ENCODE measurements at regions not wholly inside any gene's neighbourhood (a gene's known extent, or its start where the extent isn't known, plus 50 kb on each side); places are given as distances from the start of the nearest gene placed in this dataset.

DNA sequence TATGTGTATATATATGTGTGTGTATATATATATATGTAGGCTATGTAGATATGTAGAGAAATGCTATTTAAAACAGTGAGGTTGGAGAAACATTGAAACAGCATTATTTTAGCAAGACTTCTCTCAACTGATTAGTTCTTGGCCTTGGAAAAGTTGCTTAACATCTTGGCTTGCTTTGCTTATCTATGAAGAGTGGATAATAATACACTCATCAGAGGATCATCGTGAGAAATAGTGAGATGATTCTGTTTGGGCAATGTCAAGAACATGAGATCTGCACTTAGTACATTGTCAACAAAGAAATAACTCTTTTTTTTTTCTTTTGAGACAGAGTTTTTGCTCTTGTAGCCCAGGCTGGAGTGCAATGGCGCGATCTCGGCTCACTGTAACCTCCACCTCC lies 128.3 kb downstream of the KLF5 start:
- ChIA-PET POLR2A (interaction anchor here in 1 of 2 donors (0.6 kb wide), 1 partner anchor 153 kb away, joined by 4 read pairs; no protein-coding TSS in a partner anchor), CTCF (interaction anchor here in 1 of 2 donors (0.6 kb wide), 1 partner anchor 236 kb away, joined by 3 read pairs; no protein-coding TSS in a partner anchor)
- ATAC-seq (replicated peaks in 1 of 4), result no peak
- no peaks in the 10 kb centered on the region for H3K36me3 ChIP-seq (ENCODE audit: control insufficient read depth in 2 of 2, extremely low read depth in 1 of 2, insufficient read depth in 1 of 2, low read length in 1 of 2)
- WGBS (ENCODE audit: insufficient coverage), result no CpG with 5 or more reads among the region's 4 CpGs
- no peak overlapping the region for H3K4me3 ChIP-seq (ENCODE audit: control insufficient read depth in 1 of 2, extremely low read depth in 1 of 2, low read length in 1 of 2)
- no peaks in the 10 kb centered on the region for H3K27me3 ChIP-seq (replicated peaks in 1 of 2; ENCODE audit: control insufficient read depth in 2 of 2, extremely low read depth in 1 of 2, insufficient read depth in 2 of 2, low read length in 1 of 2)
- H3K4me1 ChIP-seq (ENCODE audit: control insufficient read depth in 1 of 2, extremely low read depth in 1 of 2, insufficient read depth in 2 of 2, low read length in 2 of 2), result no peaks in the 10 kb centered on the region
- H3K27ac Mint-ChIP-seq, result no peak overlapping the region
- H3K27me3 Mint-ChIP-seq, result no peaks in the 10 kb centered on the region
- DNase-seq, result no peak
- H3K9me3 Mint-ChIP-seq, result no peaks in the 10 kb centered on the region
- H3K36me3 Mint-ChIP-seq, result no peaks in the 10 kb centered on the region
- H3K4me1 Mint-ChIP-seq, result peaks cover 0 to 5% (median 3%) of the 10 kb centered on the region in 3 donors
- no peaks in the 10 kb centered on the region for H3K9me3 ChIP-seq
- H3K4me3 Mint-ChIP-seq, result no peak overlapping the region
- no peak overlapping the region for H3K27ac ChIP-seq (ENCODE audit: low read length)

DNA sequence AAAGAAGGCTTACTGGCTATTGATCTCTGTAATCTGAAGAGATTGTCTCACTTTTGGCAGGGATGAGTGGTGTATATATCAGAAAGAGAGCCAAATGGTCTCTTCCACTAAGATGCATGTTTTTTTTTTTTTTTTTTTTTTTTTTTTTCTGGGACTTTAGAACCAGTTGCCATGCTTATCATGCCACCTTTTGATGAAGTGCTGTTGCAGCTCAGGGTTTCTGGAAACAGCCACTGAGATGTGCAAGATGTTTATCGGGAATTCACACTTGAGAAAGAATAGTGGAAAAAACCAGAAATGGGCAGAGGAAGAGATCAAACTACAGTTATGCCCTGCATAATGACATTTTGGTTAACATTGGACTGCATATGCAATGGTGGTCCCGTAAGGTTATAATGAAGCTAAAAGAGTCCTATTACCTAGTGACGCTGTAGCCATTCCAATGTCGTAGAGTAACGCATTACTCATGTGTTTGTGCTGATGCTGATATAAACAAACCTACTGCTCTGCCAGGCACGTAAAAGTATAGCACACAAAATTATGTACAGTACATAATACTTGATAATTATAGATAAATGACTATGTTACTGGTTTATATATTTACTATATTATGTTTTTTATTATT lies 121.0 kb downstream of the KLF5 start:
- H3K4me1 Mint-ChIP-seq, result no peaks in the 10 kb centered on the region
- no peaks in the 10 kb centered on the region for H3K9me3 Mint-ChIP-seq
- no peak overlapping the region for H3K27ac Mint-ChIP-seq
- no peak for DNase-seq
- no peak overlapping the region for H3K4me3 Mint-ChIP-seq
- H3K36me3 ChIP-seq (ENCODE audit: control insufficient read depth in 2 of 2, extremely low read depth in 1 of 2, insufficient read depth in 1 of 2, low read length in 1 of 2), result no peaks in the 10 kb centered on the region
- no peaks in the 10 kb centered on the region for H3K36me3 Mint-ChIP-seq
- no peaks in the 10 kb centered on the region for H3K27me3 Mint-ChIP-seq
- no peak overlapping the region for H3K4me3 ChIP-seq (ENCODE audit: control insufficient read depth in 1 of 2, extremely low read depth in 1 of 2, low read length in 1 of 2)
- ChIA-PET CTCF (no interaction called here), POLR2A (interaction anchor here in 1 of 2 donors (1.2 kb wide), 1 partner anchor 12 kb away, joined by 3 read pairs; no protein-coding TSS in a partner anchor)
- no peak for ATAC-seq (replicated peaks in 1 of 4)
- H3K4me1 ChIP-seq (ENCODE audit: control insufficient read depth in 1 of 2, extremely low read depth in 1 of 2, insufficient read depth in 2 of 2, low read length in 2 of 2), result no peaks in the 10 kb centered on the region
- peaks cover 0 to 2% of the 10 kb centered on the region in 2 experiments for H3K27me3 ChIP-seq (replicated peaks in 1 of 2; ENCODE audit: control insufficient read depth in 2 of 2, extremely low read depth in 1 of 2, insufficient read depth in 2 of 2, low read length in 1 of 2)
- no peaks in the 10 kb centered on the region for H3K9me3 ChIP-seq
- 100% methylated on average over 2 of the region's 6 CpGs for WGBS (ENCODE audit: insufficient coverage)
- no peak overlapping the region for H3K27ac ChIP-seq (ENCODE audit: low read length)

DNA sequence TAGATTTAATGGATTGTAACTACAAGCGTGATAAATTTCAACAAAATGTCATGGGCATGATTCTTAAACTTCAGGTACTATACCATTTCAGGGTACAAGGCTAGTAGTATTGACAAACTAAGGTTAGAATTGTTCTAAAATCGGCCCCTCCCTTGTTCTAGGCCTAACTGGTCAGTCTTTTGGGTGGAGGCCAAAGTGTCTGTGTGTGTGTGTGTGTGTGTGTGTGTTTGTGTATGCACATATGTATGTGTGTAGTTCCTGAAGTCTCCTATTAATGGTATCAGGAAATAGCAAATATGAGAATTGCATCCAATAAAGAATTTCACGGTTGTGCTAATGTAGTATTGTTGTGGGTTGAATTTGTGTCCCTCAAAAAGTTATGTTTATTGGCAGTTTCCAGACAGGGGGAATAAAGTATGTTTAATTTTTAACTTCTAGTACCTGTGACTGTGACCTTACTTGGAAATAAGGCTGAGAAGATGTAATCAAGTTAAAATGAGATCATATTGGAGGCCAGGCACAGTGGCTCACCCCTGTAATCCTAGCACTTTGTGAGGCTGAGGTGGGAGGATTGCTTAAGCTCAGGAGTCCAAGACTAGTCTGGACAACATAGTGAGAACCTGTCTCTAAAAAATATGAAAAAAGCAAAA lies 119.2 kb downstream of the KLF5 start:
- Histone ChIP-seq H3K36me3 (ENCODE audit: control insufficient read depth in 2 of 2, extremely low read depth in 1 of 2, insufficient read depth in 1 of 2, low read length in 1 of 2) (no peaks in the 10 kb centered on the region), H3K27ac (ENCODE audit: low read length) (no peak overlapping the region), H3K4me3 (ENCODE audit: control insufficient read depth in 1 of 2, extremely low read depth in 1 of 2, low read length in 1 of 2) (no peak overlapping the region), H3K9me3 (no peaks in the 10 kb centered on the region), H3K27me3 (replicated peaks in 1 of 2; ENCODE audit: control insufficient read depth in 2 of 2, extremely low read depth in 1 of 2, insufficient read depth in 2 of 2, low read length in 1 of 2) (peaks cover 0 to 2% of the 10 kb centered on the region in 2 experiments), H3K4me1 (ENCODE audit: control insufficient read depth in 1 of 2, extremely low read depth in 1 of 2, insufficient read depth in 2 of 2, low read length in 2 of 2) (no peaks in the 10 kb centered on the region)
- Mint-ChIP-seq H3K4me1 (no peaks in the 10 kb centered on the region), H3K27me3 (no peaks in the 10 kb centered on the region), H3K4me3 (no peak overlapping the region), H3K9me3 (no peaks in the 10 kb centered on the region), H3K36me3 (no peaks in the 10 kb centered on the region), H3K27ac (no peak overlapping the region)
- no CpG with 5 or more reads among the region's 3 CpGs for WGBS (ENCODE audit: insufficient coverage)
- CTCF ChIA-PET, result no interaction called here
- POLR2A ChIA-PET, result no interaction called here
- DNase-seq (no peak), ATAC-seq (replicated peaks in 1 of 4) (no peak)

DNA sequence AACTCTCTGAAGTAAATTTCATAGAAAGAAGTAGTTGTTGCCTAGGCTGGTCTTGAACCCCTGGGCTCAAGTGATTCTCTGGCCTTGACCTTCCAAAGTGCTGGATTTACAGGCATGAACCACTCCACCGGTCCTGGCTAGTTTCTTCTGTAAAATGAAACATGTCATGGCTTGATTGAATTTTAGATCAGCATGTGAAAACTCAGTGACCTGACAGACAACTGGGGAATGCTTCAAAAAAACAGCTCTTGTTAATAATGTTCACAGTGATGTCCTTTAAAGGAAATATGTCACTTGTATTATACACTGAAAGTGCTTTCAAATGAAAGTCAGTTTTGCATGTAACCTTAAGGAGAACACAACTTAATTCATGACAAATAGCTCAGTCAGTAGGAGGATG lies 118.2 kb downstream of the KLF5 start:
- ChIA-PET POLR2A (no interaction called here), CTCF (no interaction called here)
- Histone ChIP-seq H3K27ac (ENCODE audit: low read length) (no peak overlapping the region), H3K9me3 (no peaks in the 10 kb centered on the region), H3K27me3 (replicated peaks in 1 of 2; ENCODE audit: control insufficient read depth in 2 of 2, extremely low read depth in 1 of 2, insufficient read depth in 2 of 2, low read length in 1 of 2) (peaks cover 0 to 2% of the 10 kb centered on the region in 2 experiments), H3K36me3 (ENCODE audit: control insufficient read depth in 2 of 2, extremely low read depth in 1 of 2, insufficient read depth in 1 of 2, low read length in 1 of 2) (no peaks in the 10 kb centered on the region), H3K4me3 (ENCODE audit: control insufficient read depth in 1 of 2, extremely low read depth in 1 of 2, low read length in 1 of 2) (no peak overlapping the region), H3K4me1 (ENCODE audit: control insufficient read depth in 1 of 2, extremely low read depth in 1 of 2, insufficient read depth in 2 of 2, low read length in 2 of 2) (no peaks in the 10 kb centered on the region)
- DNase-seq (no peak), ATAC-seq (replicated peaks in 1 of 4) (no peak)
- Mint-ChIP-seq H3K36me3 (no peaks in the 10 kb centered on the region), H3K4me1 (no peaks in the 10 kb centered on the region), H3K27ac (no peak overlapping the region), H3K9me3 (no peaks in the 10 kb centered on the region), H3K27me3 (no peaks in the 10 kb centered on the region), H3K4me3 (no peak overlapping the region)
- WGBS (ENCODE audit: insufficient coverage), result 83% methylated on average over 1 of the region's 1 CpG

DNA sequence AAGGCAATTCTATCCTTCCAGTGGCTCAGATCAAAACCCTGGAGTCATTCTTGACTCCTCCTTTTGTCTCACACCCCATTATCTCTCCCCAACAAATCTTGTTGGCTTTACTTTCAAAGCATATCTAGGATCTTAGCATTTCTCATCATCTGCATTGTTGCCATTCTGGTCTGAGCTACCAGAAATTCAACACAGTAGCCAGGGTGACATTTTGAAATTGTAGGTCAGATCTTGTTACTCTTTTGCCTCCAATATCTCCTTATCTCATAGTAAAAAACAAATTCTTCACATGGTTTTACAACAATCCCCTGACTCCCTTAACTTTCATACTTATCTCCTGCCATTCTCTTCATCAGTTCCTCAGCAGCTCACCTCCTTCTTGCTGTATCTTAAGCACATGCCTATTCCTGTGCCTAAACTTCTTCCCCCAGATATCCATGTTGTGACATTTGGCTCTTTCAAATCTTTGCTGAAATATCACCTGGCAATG lies 115.8 kb downstream of the KLF5 start:
- no peaks in the 10 kb centered on the region for H3K9me3 ChIP-seq
- H3K4me3 ChIP-seq (ENCODE audit: control insufficient read depth in 1 of 2, extremely low read depth in 1 of 2, low read length in 1 of 2), result no peak overlapping the region
- Mint-ChIP-seq H3K4me1 (peaks cover 0 to 4% (median 3%) of the 10 kb centered on the region in 3 donors), H3K27ac (no peak overlapping the region), H3K4me3 (no peak overlapping the region), H3K9me3 (no peaks in the 10 kb centered on the region), H3K27me3 (no peaks in the 10 kb centered on the region), H3K36me3 (no peaks in the 10 kb centered on the region)
- H3K36me3 ChIP-seq (ENCODE audit: control insufficient read depth in 2 of 2, extremely low read depth in 1 of 2, insufficient read depth in 1 of 2, low read length in 1 of 2), result no peaks in the 10 kb centered on the region
- CTCF ChIA-PET, result no interaction called here
- H3K27ac ChIP-seq (ENCODE audit: low read length), result no peak overlapping the region
- peaks cover 0 to 2% of the 10 kb centered on the region in 2 experiments for H3K27me3 ChIP-seq (replicated peaks in 1 of 2; ENCODE audit: control insufficient read depth in 2 of 2, extremely low read depth in 1 of 2, insufficient read depth in 2 of 2, low read length in 1 of 2)
- H3K4me1 ChIP-seq (ENCODE audit: control insufficient read depth in 1 of 2, extremely low read depth in 1 of 2, insufficient read depth in 2 of 2, low read length in 2 of 2), result no peaks in the 10 kb centered on the region
- DNase-seq, result no peak
- POLR2A ChIA-PET, result interaction anchor here in 1 of 2 donors (1.1 kb wide), 1 partner anchor 16 kb away, joined by 4 read pairs; no protein-coding TSS in a partner anchor
- no peak for ATAC-seq (replicated peaks in 1 of 4)

DNA sequence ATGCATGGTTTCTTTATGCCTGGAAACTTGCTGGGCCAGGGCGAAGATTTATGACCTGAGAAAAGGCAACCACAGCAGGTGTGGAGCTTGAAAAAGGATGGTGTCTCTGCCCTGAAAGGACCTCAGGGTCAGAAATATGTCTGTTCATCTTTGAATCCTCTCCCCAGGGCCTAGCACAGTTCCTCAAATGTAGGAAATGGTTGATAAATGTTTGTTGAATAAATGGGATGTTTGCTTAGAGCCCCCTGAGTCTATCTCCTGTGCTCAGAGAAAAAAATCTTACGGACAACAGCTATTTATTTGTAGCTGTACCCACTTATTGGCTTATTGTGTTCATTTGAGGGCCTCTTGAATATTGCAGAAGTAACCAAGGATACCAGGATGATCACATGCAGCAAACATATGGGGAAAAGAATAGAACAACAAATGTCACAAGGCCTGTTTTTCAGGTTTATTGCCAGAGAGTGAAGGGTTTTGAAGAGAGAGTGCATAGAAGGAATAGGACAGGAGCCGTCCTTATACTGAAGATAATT lies 114.5 kb downstream of the KLF5 start:
- Histone ChIP-seq H3K27me3 (replicated peaks in 1 of 2; ENCODE audit: control insufficient read depth in 2 of 2, extremely low read depth in 1 of 2, insufficient read depth in 2 of 2, low read length in 1 of 2) (no peaks in the 10 kb centered on the region), H3K36me3 (ENCODE audit: control insufficient read depth in 2 of 2, extremely low read depth in 1 of 2, insufficient read depth in 1 of 2, low read length in 1 of 2) (no peaks in the 10 kb centered on the region), H3K4me3 (ENCODE audit: control insufficient read depth in 1 of 2, extremely low read depth in 1 of 2, low read length in 1 of 2) (no peak overlapping the region), H3K9me3 (no peaks in the 10 kb centered on the region), H3K4me1 (ENCODE audit: control insufficient read depth in 1 of 2, extremely low read depth in 1 of 2, insufficient read depth in 2 of 2, low read length in 2 of 2) (no peaks in the 10 kb centered on the region), H3K27ac (ENCODE audit: low read length) (no peak overlapping the region)
- Mint-ChIP-seq H3K9me3 (no peaks in the 10 kb centered on the region), H3K27me3 (no peaks in the 10 kb centered on the region), H3K4me3 (no peak overlapping the region), H3K36me3 (no peaks in the 10 kb centered on the region), H3K27ac (no peak overlapping the region), H3K4me1 (peaks cover 0 to 4% (median 3%) of the 10 kb centered on the region in 3 donors)
- no peak for ATAC-seq (replicated peaks in 1 of 4)
- ChIA-PET POLR2A (interaction anchor here in 1 of 2 donors (1.1 kb wide), 1 partner anchor 15 kb away, joined by 4 read pairs; no protein-coding TSS in a partner anchor), CTCF (no interaction called here)
- no peak for DNase-seq
- WGBS (ENCODE audit: insufficient coverage), result 80% methylated on average over 1 of the region's 3 CpGs

Data from T-cell (primary cell).